Activated CD4-positive, alpha-beta T cell treated with anti-CD3 and anti-CD28 coated beads for 24 hours (primary cell): ENCODE measurements at regions not wholly inside any gene's neighbourhood (a gene's known extent, or its start where the extent isn't known, plus 50 kb on each side); places are given as distances from the start of the nearest gene placed in this dataset.

ENCODE experiments used
- DNase-seq, 2 donors: peaks; one replicate each; pipeline ENCODE4 v3.0.0-alpha.2; 2020; ENCODE audit warnings: low read depth in 2 of 2

DNA sequence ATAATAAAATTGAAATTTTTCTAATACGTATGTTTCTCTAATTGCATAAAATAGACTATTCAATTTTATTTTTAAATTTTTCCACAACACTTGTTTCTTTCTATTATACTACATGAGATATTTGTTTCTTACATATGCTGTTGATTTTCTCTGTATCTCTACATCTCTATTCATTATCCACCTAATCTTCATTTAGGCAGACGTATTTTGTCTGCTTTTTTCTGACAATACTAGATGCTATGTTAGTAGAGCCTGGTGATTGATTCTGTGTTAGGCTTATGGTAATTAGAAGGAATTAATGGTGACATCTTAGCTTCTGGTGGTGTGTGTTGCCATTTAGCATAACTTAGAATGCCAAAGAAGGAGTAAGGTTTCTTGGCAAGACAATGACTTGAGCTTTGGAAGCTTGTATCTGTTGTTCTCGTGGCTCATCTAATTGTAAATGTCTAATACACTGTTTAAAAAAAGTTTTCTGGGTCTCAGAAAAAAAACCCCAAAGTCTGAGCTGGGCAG, 1610.7 kb upstream of the PCDH20 start:
- no peak for DNase-seq

DNA sequence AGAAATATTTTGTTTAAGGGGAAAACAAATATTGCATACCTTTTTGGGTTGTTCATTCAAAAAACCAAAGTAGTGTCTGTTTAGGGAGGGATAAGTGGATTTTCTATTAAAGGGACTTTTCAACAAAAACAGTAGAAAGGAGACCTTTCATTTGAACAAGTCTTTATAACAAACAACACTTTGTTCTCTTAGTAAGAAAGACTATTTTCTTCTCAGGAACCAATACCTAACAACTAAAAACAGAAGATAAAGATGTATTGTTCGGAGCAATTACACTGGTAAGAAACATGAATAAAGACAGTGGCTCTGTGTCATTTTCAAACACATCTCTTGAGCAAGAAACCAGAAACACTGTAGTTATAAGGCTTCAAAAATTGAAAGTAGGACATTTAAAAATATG, 1610.1 kb upstream of the PCDH20 start:
- no peak for DNase-seq

DNA sequence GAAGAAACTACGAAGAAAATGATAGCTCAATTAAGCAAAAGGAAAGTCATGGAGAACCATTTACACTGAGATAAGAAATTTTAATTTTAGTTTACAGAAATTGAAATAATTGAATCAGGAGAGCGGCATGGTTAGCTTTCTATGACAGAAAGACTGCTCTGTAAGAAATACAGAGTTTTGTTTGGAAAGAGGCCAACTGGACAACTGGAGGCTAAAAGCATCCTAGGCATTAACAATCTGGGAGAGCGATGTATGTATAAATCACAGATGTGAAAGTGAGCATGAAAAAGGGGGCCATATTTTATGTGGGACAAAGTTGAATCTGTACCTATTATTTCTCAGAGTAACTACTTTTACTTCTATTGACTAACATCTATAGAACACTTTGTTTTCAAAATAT, 1608.8 kb upstream of the PCDH20 start:
- no peak for DNase-seq

DNA sequence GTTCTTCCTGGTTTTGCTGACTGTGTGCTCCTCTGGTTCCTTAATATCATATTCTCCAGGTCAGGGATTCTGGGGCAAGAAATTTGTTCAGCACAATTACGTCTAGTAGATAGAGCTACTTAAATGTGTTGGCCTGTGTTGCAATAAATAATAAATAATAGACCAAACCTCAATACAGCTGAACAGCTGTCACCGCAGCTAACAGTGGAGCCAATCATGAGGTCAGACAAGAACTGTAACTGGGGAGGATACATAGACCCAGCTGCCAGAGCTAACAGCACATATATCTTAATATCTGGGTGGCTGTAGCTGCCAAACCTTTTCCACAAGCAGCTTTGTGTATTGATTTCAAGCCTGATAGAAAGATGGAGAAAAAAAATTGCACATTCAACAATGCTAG, 1596.3 kb upstream of the PCDH20 start:
- no peak for DNase-seq

DNA sequence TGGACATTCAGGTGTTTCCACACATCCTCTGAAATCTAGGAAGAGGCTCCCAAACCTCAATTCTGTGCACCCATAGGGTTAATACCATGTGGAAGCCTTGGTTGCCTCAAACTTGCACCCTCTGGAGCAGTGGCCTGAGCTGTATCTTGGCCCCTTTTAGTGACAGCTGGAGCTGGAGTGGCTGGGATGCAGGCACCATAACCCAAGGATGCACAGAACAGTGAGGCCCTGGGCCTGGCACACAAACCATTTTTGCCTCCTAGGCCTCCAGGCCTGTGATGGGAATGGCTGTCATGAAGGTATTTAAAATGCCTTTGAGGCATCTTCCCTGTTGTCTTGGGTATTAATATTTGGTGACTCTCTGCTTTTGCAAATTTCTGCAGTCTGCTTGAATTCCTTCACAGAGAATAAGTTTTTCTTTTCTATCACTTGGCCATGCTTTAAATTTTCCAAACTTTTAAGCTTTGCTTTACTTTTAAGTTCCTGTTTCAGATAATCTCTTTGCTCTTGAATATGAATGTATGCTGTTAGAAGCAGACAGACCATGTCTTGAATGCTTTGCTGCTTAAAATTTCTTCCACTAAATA, 1594.5 kb upstream of the PCDH20 start:
- no peak for DNase-seq

DNA sequence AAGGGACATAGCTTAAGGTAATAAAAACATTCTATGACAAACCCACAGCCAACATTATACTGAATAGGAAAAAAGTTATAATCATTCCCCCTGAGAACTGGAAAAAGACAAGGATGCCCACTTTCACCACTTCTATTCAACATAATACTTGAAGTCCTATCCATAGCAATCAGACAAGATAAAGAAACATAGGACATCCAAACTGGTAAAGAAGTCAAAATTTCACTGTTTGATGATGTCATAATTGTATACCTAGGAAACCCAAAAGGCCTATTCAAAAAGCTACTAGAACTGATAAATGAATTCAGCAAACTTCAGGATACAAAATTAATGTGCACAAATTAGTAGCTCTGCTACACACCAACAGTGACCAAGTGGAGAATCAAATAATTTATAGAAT, 1590.0 kb upstream of the PCDH20 start:
- no peak for DNase-seq

DNA sequence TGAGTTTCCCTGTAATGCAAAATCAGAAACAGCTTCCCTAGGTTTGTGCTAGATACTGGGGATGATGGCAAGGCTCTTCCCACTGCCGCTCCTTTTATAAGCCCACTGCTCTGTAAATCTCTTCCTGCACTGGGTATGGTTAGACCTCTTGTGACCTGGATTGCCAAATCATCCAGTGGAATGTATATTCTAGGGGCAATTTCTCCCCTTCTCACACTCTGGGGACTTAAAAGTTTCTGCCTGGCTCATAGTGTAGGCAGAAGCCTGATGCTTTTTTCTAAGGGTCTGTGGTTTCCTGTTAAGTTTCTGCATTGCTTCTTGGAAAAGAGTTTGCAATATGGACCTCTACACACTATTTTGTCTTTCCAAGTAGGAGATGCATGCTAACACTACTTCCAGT, 1582.0 kb upstream of the PCDH20 start:
- no peak for DNase-seq

DNA sequence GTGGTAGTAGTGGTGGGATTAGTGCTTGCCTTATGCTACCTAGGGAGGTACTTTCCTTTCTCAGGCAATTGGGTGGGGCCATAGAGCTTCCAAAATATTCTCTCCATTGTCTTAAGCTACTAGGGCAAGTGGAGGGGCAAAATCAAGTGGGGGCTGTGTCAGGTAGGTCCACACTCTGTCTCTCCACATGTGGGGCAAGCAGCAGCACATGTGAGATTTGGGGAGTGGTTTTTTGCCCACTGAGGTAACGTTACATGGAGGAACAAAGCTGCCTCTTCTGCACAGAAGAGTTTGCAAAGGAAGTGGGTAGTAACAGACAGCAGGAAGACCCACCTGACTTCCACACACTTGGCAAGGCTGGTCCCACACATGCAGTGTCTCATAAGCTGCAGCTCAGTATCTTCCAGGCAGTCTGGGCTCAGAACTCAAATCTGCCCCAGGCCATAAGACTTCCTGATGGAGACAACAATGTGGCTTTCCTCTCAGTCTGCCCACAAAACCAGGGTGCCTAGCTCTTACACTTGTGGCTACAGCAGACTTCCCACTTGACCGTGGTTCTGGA, 1581.5 kb upstream of the PCDH20 start:
- no peak for DNase-seq

DNA sequence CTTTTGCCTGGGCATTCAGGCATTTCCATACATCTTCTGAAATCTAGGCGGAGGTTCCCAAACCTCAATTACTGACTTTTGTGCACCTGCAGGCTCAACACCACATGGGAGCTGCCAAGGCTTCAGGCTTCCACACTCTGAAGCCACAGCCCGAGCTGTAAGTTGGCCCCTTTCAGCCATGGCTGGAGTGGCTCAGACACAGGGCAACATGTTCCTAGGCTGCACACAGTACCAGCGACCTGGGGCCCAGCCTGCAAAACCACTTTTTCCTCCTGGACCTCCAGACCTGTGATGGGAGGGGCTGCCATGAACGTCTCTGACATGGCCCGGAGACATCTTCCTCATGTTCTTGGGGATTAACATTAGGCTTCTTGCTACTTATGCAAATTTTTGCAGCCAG, 1558.2 kb upstream of the PCDH20 start:
- DNase-seq = no peak

DNA sequence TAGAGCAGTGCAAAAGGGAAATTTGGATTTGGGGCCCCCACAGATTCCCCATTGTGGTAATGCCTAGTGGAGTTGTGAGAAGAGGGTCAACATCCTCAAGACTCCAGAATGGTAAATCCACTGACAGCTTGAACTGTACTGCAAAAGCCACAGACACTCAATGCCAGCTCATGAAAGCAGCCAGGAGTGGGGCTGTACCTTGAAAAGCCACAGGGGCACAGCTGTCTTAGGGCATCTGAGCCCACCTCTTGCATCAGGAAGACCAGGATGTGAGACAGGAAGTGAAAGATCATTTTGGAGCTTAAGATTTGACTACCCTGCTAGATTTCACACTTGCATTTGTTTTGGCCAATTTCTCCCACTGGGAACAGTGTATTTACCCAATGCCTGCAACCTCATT, 1548.9 kb upstream of the PCDH20 start:
- no peak for DNase-seq

DNA sequence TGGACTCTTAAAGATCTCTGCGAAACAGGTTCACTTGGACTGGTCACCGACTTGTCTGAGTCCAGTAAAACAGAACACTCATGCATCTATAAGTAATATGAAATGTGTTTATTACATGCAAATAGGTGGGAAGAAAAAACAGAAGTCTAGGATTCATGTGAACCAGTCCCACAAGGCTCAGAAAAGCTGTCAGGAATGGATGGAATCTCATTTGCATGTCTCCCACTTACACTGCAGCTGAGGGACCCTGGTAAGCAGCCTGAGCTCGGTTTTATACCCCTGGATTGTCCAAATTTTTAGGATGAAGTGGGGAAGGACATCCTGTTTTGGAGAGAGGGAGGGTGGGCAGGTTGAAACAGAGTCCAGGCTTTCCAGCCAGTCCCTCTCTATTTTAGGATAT, 1545.1 kb upstream of the PCDH20 start:
- no peak for DNase-seq

DNA sequence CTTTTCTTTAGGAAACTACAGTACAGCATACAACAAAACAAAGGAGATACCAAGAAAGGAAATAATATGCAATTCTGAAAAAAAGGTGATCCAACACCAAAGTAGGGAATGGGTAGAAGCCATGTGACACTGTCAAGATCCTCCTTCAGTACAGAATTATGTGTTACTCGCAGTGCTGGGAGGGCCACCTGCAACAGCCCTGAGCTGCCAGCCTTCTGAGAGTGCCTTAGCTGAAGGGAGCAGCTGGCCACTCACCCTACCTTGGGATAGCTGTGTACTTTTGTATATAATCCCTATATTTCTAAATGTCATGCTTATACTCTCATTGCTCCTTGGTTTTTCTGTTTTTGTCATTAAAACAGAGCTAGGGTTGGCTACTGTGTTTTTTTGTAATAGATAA, 1518.2 kb upstream of the PCDH20 start:
- DNase-seq = no peak

DNA sequence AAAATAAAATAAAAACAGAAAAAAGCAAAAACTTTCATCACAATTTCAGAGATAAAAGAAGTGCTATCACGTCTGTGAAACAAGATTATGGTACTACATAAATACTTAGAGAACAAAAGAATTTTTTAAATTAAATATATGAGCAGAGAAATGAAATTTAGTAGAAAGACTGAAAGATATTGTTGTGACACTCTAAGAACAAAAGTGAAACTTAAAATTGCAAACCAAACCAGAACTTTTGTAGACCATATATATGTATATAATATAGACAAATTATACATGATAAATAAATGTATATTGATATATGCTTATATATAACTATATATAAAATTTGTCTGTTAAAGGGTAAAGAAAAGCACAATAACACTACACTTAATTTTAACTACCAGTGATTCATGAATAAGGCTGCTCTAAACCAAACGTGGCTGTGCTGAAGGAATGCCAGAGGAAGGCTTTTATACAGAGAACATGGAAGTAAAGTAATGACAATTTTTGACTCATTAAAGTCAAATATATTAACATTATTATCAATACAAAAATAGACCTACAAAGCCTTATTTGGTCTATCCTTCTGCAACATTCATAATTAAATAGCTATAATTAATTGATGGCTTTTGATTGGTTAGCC, 1516.7 kb upstream of the PCDH20 start:
- DNase-seq = no peak

DNA sequence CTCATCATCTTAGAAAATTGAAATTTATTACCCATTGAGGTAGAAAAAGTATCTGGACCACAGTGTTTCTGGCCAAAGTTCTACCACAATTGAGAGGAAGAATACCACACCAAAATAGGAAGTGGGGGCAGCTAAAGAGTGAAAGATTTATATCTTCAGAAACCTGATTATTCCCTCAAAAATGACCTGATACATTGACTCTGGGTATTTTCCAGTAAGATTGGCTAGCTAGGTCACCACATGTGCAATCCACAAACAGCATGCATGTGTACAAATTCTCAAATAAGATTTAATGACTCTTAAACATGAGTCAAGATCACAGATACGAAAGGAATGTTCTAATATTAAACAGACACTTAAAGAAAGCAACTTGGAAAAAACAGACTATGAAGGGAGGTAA, 1516.2 kb upstream of the PCDH20 start:
- no peak for DNase-seq

DNA sequence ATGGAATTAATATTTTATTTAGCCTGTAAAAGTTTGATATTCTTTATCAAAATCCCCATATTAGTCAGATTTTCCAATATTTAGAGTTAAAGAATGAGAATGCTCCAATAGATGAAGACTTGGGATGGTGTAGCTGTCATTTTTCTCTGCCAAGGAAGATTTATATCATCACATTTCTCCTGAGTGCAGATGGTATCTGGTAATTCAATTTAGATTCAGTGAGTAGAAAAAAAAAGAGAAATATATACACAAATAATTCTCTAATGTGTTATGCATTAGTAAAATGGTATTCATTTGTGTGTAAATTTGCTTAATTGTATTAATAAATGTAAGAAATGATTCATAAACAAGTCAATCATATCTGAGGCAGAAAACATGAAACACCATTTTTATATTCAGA, 1508.7 kb upstream of the PCDH20 start:
- no peak for DNase-seq

DNA sequence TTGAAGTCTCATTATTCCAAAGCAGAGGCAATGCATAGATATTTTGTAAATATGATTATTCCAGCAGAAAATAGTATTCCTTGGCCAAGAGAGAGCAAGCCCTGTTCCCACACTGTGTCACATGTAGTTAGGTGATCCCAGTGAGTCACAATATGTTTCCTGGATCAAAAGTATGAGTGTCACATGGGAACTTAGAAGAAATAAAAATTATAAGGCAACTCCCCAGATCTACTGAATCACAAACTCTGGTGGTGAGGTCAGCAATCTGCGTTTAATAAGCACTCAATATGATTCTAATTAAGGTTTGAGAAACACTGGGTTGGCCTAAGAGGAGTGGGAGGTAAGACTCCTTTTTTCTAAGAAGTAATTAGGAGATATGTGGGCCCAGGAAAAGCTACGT, 1504.5 kb upstream of the PCDH20 start:
- DNase-seq = no peak

DNA sequence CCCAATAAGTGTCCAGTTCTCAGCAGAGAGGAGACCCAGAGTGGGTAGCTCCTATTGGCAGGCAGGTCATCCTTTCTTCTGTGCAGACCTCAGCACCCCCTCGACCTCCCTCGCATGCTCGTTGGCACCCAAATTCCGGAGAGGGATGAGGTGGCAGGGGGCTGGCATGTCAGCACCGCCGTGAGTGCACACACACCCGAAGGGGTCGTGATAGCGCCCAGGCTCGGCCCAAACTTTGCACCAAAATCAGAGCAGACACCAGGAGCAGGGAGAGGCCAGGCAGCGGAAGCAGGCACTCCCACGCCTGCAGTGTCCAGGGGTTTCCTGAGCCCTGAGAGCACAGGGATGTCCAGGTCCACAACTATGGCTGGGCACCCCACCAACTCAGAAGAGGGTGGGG, 1503.8 kb upstream of the PCDH20 start:
- no peak for DNase-seq

DNA sequence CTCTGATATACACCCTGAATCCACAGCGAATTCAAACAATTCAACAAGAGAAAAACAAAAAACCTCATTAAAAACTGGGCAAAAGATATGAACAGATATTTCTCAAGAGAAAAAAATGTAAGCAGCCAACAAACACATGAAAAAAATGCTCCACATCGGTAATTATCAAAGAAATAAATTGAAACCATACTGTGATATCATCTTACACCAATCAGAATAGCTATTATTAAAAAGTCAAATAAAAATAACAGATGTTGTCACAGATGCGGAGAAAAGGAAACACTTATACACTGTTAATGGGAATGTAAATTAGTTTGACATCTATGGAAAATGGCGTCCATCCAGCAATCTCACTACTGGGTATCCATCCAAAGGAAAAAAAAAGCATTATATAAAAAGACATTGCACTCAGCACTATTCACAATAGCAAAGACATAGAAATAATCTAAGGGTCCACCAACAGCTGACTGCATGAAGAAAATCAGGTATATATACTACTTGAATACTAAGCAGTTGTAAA, 1495.0 kb upstream of the PCDH20 start:
- DNase-seq = no peak

DNA sequence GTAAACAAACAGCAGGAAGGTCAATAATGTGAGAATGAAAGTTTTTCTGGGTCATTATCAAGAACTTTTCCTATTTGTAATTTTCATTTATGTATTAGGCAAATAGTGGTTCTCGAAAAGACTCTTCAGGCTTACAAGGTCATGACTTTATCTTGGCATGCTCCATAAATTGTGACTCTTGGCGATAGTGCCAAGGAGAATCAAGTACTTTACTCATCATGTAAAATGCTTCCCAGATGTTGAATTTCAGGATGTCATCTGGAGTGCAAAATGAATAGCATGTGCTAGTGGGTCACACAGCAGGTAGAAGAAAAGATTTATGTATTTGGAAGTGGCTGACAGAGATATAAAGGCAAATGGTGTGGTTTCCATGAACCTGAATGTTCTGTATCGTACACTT, 1492.7 kb upstream of the PCDH20 start:
- DNase-seq = no peak

DNA sequence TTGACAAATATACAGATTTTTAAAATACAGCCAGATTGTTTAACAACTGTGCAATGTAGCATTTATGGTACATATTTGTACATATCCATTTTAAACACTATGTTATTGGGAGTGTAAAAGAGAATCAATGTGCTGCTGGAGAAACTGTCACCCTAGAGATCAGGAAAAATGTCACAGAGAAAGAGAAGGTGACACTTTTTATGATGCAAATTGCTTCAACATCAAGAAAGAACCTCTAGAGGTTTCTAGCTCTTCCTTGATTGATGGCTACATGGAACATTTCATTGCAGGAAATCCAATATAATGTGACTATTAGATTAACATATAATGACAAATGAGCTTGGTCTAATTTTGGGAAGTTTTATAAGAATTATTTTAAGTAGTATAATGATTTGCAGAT, 1491.2 kb upstream of the PCDH20 start:
- no peak for DNase-seq

DNA sequence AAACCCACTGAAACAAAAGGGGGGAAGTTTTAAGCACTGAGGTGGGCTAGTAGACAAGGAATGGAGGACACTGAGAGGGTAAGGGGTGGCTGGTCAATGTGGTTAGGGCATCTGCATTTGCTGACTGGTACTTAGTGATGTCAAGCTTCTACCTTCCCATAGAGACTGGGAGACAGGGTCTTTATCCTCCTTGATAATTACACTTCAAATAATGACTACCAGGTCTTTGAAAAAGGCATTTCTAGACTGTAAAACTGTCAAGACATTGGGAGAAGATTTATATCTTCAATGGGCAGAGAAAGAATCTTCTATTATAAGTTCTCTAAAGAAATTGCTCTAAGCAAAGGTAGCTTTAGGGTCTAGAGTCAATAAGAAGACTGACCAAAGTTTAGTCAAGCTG, 1490.8 kb upstream of the PCDH20 start:
- no peak for DNase-seq

DNA sequence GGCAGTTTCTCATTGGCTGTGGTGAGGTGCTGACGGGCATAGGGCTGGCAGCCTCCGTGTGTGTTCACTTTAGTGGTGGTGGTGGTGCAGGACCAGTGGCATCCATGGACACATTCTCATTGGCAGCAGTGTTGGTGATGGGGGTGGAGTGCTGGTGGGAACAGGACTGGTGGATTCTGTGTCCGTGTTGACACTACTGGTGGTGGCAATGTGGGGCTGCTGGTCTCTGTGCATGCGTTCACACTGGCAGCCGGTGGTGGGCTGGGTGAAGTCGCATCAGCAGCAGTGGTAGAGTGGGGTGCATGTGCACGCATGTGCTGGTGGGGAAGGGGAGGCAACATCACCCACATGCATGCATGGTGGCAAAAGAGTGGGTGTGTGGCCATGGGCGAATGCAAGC, 1471.4 kb upstream of the PCDH20 start:
- DNase-seq = no peak

DNA sequence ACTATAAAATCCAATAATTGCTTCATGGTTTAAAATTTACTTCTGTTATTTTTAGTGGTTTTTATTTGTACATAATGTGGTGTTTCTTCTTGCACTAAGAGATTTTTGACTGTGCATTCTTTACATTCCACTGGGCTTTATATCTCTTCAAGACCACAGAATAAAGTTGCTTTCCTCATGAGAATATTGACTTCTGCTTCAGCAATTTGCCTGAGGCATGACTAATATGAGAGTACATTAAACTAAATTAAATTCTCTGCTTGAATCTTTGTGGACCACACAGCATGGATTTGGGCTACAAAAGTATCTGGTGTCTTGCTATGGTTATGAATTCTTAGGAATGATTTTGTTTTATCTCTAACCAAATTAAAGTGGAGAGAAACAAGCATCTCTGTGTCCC, 1463.4 kb upstream of the PCDH20 start:
- no peak for DNase-seq
